Transverse colon (tissue), 3 donors: ENCODE measurements at regions not wholly inside any gene's neighbourhood (a gene's known extent, or its start where the extent isn't known, plus 50 kb on each side); places are given as distances from the start of the nearest gene placed in this dataset.

Source experiments
- CTCF ChIP-seq, 5 experiments: fragments of 200-600 bp in 3 of 5; fragments of 450-650 bp in 2 of 5; sonication (generic) in 3 of 5; IDR thresholded peaks; 1 replicate in 2 of 5; 2 replicates in 3 of 5; pipeline ENCODE4 v1.5.1; 2016 to 2017; ENCODE audit warnings: antibody characterized with exemption in 5 of 5, inconsistent platforms in 3 of 5, mild to moderate bottlenecking in 2 of 5, moderate library complexity in 1 of 5
- EP300 ChIP-seq: sonication (generic); formaldehyde crosslinking; IDR thresholded peaks from one replicate; pipeline ENCODE4 v1.6.1; 2017; ENCODE audit warnings: antibody characterized with exemption, low read depth

GRCh38 chr22:48920776-48921241 is 906.9 kb downstream of the BRD1 start:
- TF ChIP-seq CTCF (IDR thresholded peaks at IDR 0.05), result no peak
- no peak for TF ChIP-seq EP300
